ENCODE measurements at regions not wholly inside any gene's neighbourhood (a gene's known extent, or its start where the extent isn't known, plus 50 kb on each side); places are given as distances from the start of the nearest gene placed in this dataset.

DNA sequence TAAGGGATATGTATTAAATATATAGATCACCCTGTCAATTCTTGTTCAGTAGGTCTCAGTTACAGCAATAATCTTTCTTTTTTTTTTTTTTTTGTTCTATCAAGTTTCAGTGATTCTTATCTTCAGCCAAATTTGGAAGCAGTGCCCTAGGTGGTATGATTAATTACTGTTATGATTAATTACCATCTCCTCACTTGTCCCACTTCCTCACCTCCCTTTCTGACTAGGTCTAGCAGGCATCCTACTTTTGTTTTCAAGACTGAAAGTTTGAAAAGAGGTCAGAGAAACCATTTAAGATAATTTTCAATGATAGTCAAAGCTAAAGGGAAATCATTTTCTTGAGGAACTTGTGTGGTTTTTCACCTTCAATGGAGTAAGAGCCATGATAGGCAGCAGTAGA lies 144.0 kb upstream of the CNTN4 start:
- intact Hi-C loops (cut with micrococcal nuclease) = no loop called here
- no peaks in the 10 kb centered on the region for H3K4me1 Mint-ChIP-seq (ENCODE audit: low read depth)
- POLR2A ChIA-PET = no interaction called here

DNA sequence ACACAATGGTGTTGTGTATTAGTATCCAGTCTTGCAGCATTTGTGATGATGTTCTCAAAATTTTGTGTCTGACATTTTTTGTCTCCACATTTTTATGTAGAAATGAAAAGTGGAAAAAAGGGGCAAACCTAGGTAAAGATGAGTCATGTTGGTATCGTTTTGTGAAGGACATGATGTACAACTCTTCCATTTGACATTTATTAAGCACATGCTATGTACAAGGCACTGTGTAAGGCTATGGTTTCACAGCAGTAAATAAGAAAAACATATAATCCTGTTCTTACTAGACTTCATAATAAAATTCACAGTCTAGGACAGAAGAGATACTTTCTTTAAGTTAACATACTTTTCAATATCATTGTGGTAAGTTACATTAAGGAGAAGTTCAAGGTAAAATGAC lies 143.5 kb upstream of the CNTN4 start:
- H3K4me3 Mint-ChIP-seq = no peak overlapping the region

More for the DNA sequence above, 144.0 kb upstream of the CNTN4 start:
- no peak overlapping the region for H3K4me3 Mint-ChIP-seq
- no peaks in the 10 kb centered on the region for H3K27me3 Mint-ChIP-seq
- H3K27ac Mint-ChIP-seq = no peak overlapping the region
- H3K36me3 Mint-ChIP-seq = no peaks in the 10 kb centered on the region
- CTCF ChIA-PET = no interaction called here
- no peak for DNase-seq
- H3K9me3 Mint-ChIP-seq = peaks cover 10% of the 10 kb centered on the region

DNA sequence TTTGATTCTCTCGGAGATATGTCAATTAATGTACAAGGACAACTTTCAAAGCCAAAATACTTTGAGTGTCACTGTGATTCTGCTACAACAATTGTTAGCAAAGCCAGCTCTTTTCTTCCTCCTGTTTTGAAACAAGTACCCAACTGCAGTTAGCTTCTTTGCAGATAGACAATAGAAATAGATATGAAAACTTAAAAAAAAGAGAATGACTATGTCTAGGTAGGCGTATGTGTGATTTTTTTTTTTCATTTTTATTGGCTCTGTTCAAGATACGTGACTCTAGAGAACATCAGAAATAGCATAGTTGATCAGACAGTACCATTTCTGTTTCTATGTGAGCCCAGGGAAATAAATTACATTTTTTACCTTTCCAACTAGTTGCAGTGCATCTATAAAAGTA lies 142.9 kb upstream of the CNTN4 start:
- no peaks in the 10 kb centered on the region for H3K27me3 Mint-ChIP-seq
- no peaks in the 10 kb centered on the region for H3K4me1 Mint-ChIP-seq (ENCODE audit: low read depth)
- H3K4me3 Mint-ChIP-seq = no peak overlapping the region
- no peak overlapping the region for H3K27ac Mint-ChIP-seq
- peaks cover 10% of the 10 kb centered on the region for H3K9me3 Mint-ChIP-seq
- ChIA-PET POLR2A (no interaction called here), CTCF (no interaction called here)
- H3K36me3 Mint-ChIP-seq = no peaks in the 10 kb centered on the region
- intact Hi-C loops (cut with micrococcal nuclease) = no loop called here
- DNase-seq = no peak

More for the DNA sequence above, 143.5 kb upstream of the CNTN4 start:
- intact Hi-C loops (cut with micrococcal nuclease) = no loop called here
- DNase-seq = no peak
- CTCF ChIA-PET = no interaction called here
- Mint-ChIP-seq H3K36me3 (no peaks in the 10 kb centered on the region), H3K27ac (no peak overlapping the region), H3K27me3 (no peaks in the 10 kb centered on the region), H3K4me1 (ENCODE audit: low read depth) (no peaks in the 10 kb centered on the region), H3K9me3 (peaks cover 10% of the 10 kb centered on the region)
- POLR2A ChIA-PET = no interaction called here

DNA sequence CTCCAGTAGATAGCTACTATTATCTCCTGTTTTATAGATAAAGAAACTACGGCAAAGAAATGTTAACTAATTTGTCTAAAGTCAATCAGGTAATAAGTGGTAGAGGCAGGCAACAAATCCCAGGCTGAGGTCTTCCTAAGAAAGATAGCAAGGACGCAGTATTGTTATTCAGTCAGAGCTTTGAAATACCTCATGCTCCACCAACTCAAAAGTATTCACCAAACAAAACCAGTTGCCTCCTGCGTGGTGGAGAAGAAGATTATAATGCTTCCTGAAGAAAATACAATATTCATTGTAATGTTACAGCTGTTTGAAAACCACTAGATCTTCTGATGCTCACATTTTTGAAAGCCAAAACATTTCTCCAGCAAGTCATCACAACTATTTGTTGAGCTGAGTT lies 138.2 kb upstream of the CNTN4 start:
- Mint-ChIP-seq H3K4me1 (ENCODE audit: low read depth) (no peaks in the 10 kb centered on the region), H3K27me3 (no peaks in the 10 kb centered on the region), H3K4me3 (no peak overlapping the region), H3K36me3 (no peaks in the 10 kb centered on the region), H3K27ac (no peak overlapping the region), H3K9me3 (peaks cover 10% of the 10 kb centered on the region)
- intact Hi-C loops (cut with micrococcal nuclease) = no loop called here
- POLR2A ChIA-PET = no interaction called here
- CTCF ChIA-PET = no interaction called here
- no peak for DNase-seq

DNA sequence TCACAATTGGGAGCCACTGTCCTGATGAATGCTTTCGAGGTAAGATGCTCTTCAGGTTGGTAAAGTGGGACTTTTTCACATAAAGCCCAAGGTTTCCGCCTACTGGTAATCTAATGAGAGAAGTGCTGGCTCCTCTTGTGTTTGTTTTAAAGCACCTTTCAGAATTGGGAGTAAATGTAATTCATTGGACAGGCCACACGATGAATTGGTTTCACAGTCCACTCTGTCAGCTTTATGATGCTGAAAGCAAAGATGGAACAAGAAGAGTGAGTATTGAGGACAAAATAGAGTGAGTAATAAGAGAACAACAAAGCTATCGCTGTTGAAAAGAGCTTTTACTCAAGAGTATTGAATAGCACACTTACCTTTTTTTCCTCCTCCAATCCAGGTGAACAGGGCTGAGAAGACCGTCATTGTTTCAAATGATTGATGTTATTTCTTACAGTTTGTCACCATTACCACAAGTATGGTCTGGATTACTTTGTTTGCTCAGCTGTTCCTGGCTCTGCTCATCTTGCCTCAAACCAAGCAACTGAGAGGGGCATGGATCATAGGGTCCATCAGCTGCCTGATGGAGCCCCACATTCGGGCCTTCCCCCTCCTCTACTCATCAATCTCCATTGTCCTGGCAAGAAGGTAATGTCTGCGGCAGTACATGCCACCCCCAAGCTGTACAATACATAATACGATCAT lies 136.1 kb upstream of the CNTN4 start:
- H3K27me3 Mint-ChIP-seq = no peaks in the 10 kb centered on the region
- H3K36me3 Mint-ChIP-seq = no peaks in the 10 kb centered on the region
- ChIA-PET POLR2A (no interaction called here), CTCF (no interaction called here)
- no peak overlapping the region for H3K27ac Mint-ChIP-seq
- H3K4me3 Mint-ChIP-seq = no peak overlapping the region
- peaks cover 5% of the 10 kb centered on the region for H3K9me3 Mint-ChIP-seq
- H3K4me1 Mint-ChIP-seq (ENCODE audit: low read depth) = no peaks in the 10 kb centered on the region
- DNase-seq = no peak
- intact Hi-C loops (cut with micrococcal nuclease) = no loop called here

DNA sequence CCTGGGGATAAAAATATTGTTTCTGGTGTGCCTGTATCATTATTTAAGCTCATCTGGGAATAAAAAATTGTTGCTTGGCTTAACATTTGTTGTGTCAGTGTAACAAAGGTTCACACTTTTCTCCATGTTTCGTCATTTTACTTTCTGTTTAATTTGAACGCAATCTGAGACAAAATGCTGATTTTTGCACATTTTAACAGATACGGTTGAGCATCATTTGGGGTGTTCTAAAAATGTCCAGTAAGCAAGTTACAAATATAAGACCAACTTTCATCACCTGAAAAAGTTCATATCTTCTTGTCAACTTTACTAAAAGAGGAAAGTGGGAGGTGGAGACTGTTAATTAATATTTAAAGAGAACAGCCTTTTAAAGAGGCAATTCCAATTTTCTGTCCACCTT lies 134.8 kb upstream of the CNTN4 start:
- intact Hi-C loops (cut with micrococcal nuclease) = no loop called here
- peaks cover under 1% of the 10 kb centered on the region for H3K9me3 Mint-ChIP-seq
- ChIA-PET CTCF (no interaction called here), POLR2A (no interaction called here)
- DNase-seq = no peak
- no peaks in the 10 kb centered on the region for H3K4me1 Mint-ChIP-seq (ENCODE audit: low read depth)
- H3K4me3 Mint-ChIP-seq = no peak overlapping the region
- H3K27me3 Mint-ChIP-seq = no peaks in the 10 kb centered on the region
- H3K27ac Mint-ChIP-seq = no peak overlapping the region
- H3K36me3 Mint-ChIP-seq = no peaks in the 10 kb centered on the region

DNA sequence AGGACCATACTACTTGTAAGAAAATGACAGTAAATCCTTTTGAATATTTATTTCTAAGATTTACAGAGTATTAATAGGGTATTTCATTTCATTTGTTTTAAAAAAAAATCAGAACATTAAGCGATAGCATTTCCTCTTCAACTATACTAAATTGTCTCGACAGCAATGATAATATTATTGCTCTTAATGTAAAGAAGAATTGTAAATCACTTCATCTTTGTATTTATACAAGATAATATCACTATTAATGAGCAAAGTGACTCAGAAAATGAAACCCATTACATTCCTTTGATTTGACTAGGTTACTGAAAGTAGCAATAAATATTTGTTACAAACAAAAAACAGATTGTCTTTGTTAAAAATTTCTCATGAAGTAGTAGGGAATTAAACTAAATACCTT lies 131.1 kb upstream of the CNTN4 start:
- no peaks in the 10 kb centered on the region for H3K9me3 Mint-ChIP-seq
- H3K4me1 Mint-ChIP-seq (ENCODE audit: low read depth) = no peaks in the 10 kb centered on the region
- no peak overlapping the region for H3K4me3 Mint-ChIP-seq
- no peaks in the 10 kb centered on the region for H3K27me3 Mint-ChIP-seq
- ChIA-PET POLR2A (no interaction called here), CTCF (no interaction called here)
- intact Hi-C loops (cut with micrococcal nuclease) = no loop called here
- no peak for DNase-seq
- no peak overlapping the region for H3K27ac Mint-ChIP-seq
- no peaks in the 10 kb centered on the region for H3K36me3 Mint-ChIP-seq

DNA sequence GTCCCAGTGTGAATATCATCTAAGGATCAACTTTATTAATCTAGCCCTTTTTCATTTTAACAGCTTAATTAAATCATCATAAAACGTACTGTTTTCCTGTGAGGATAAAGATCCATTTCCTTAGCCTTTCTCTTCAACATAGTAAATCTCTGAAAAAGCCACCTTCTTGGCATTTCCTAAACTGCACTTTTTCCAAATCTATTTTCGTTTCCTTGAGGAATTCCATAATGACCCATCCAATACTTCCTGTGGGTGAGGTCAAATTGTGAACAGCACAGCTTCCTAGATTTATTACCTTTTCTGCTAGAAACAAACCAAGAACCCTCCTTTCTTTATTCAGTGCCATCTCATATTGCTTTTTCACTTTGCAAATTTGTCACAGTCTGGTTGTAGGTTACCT lies 129.4 kb upstream of the CNTN4 start:
- H3K36me3 Mint-ChIP-seq = no peaks in the 10 kb centered on the region
- intact Hi-C loops (cut with micrococcal nuclease) = no loop called here
- CTCF ChIA-PET = no interaction called here

DNA sequence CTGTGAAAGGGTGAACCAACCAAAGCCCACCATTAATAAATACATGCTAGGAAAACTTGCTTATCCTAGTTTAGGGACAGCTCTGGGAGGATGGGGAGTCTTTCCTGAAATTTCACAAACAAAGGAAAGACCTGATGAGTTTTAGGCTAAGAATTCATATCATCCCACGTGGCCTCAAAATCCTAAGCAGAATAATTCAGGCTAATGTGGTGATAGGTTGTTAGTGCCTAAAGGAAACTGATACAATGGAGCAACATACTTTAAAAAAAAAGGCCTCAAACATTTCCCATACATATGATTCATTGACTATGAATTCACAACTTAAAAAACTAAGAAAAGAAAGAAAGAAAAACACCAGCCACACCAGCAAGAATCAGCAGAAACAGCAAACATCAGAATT lies 126.9 kb upstream of the CNTN4 start:
- Mint-ChIP-seq H3K27me3 (no peaks in the 10 kb centered on the region), H3K27ac (no peak overlapping the region), H3K4me1 (ENCODE audit: low read depth) (no peaks in the 10 kb centered on the region), H3K36me3 (no peaks in the 10 kb centered on the region), H3K4me3 (no peak overlapping the region), H3K9me3 (peaks cover 3% of the 10 kb centered on the region)
- intact Hi-C loops (cut with micrococcal nuclease) = no loop called here
- POLR2A ChIA-PET = no interaction called here
- no peak for DNase-seq
- CTCF ChIA-PET = no interaction called here

More for the DNA sequence above, 129.4 kb upstream of the CNTN4 start:
- no peaks in the 10 kb centered on the region for H3K9me3 Mint-ChIP-seq
- H3K27ac Mint-ChIP-seq = no peak overlapping the region
- no peaks in the 10 kb centered on the region for H3K27me3 Mint-ChIP-seq
- H3K4me1 Mint-ChIP-seq (ENCODE audit: low read depth) = no peaks in the 10 kb centered on the region
- POLR2A ChIA-PET = no interaction called here
- H3K4me3 Mint-ChIP-seq = no peak overlapping the region
- no peak for DNase-seq

DNA sequence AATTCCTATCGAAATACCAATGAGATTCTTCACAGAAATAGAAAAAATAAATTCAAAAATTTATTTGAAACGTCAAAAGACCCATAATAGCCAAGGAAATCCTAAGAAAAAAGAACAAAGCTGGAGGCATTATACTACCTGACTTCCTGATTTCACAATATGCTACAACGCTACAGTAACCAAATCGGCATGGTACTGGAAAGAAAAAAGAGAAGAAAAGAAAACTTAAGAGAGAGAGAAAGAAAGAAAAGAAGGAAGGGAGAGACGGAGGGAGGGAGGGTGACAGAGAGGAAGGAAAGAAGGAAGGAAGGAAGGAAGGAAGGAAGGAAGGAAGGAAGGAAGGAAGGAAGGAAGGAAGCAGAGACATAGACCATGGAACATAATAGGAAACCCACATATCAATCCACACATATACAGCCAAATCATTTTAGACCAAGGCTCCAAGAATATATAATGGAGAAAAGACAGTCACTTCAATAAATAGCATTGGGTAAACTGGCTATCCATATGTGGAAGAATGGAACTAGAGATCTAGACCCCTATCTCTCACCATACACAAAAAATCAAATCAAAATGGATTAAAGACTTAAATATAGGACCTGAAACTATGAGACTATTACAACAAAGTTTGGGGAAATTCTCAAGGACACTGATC lies 118.6 kb upstream of the CNTN4 start:
- Mint-ChIP-seq H3K4me3 (no peak overlapping the region), H3K4me1 (ENCODE audit: low read depth) (no peaks in the 10 kb centered on the region), H3K9me3 (peaks cover 9% of the 10 kb centered on the region), H3K27me3 (no peaks in the 10 kb centered on the region), H3K27ac (no peak overlapping the region), H3K36me3 (no peaks in the 10 kb centered on the region)
- intact Hi-C loops (cut with micrococcal nuclease) = no loop called here
- DNase-seq = no peak
- POLR2A ChIA-PET = no interaction called here
- CTCF ChIA-PET = interaction anchor here (0.6 kb wide), 1 partner anchor 383 kb away, joined by 3 read pairs; no protein-coding TSS in a partner anchor

DNA sequence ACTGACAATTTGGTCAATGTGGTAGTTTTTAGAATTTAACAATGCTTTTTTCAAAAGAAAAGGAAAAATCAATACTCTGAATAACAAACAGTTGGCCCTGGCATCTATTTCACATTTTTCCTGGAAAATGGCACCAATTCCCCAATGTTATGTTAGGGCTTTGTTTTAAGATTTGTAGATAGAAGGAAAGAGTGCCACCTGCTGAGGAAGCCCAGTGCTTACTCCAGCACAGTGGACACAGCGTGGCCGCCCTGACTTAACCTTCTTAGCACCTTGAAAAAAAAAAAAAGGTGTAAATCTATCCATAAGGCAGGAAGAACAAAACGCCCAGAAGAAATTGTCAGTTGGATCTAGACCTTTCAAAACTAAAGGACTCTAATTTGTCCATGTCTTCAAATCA lies 110.7 kb upstream of the CNTN4 start:
- no peaks in the 10 kb centered on the region for H3K36me3 Mint-ChIP-seq
- peaks cover 3% of the 10 kb centered on the region for H3K9me3 Mint-ChIP-seq
- H3K4me1 Mint-ChIP-seq (ENCODE audit: low read depth) = no peaks in the 10 kb centered on the region
- POLR2A ChIA-PET = no interaction called here
- no peak overlapping the region for H3K27ac Mint-ChIP-seq
- CTCF ChIA-PET = no interaction called here
- intact Hi-C loops (cut with micrococcal nuclease) = no loop called here
- H3K4me3 Mint-ChIP-seq = no peak overlapping the region
- DNase-seq = no peak
- no peaks in the 10 kb centered on the region for H3K27me3 Mint-ChIP-seq

DNA sequence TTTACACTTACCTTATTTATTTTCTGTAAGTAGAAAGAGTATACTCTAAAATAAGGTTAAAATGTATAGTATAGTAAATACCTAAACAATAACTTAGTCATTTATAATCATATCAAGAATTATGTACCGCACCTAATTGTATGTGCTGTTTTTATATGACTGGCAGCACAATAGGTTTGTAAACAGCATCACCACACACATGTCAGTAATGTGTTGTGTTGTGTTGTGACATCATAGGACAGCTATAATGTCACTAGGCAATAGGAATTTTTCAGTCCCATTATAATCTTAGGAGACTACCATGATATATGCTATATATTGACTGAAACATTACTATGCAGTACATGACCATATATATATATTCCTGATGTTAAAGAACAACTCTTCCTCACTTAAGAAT lies 99.9 kb upstream of the CNTN4 start:
- no peak for DNase-seq
- H3K36me3 Mint-ChIP-seq = no peaks in the 10 kb centered on the region
- H3K4me1 Mint-ChIP-seq (ENCODE audit: low read depth) = no peaks in the 10 kb centered on the region
- H3K9me3 Mint-ChIP-seq = no peaks in the 10 kb centered on the region
- no peak overlapping the region for H3K27ac Mint-ChIP-seq
- no peak overlapping the region for H3K4me3 Mint-ChIP-seq
- H3K27me3 Mint-ChIP-seq = no peaks in the 10 kb centered on the region
- ChIA-PET CTCF (interaction anchor here (0.6 kb wide), 1 partner anchor 545 kb away, joined by 3 read pairs; no protein-coding TSS in a partner anchor), POLR2A (no interaction called here)
- intact Hi-C loops (cut with micrococcal nuclease) = no loop called here

DNA sequence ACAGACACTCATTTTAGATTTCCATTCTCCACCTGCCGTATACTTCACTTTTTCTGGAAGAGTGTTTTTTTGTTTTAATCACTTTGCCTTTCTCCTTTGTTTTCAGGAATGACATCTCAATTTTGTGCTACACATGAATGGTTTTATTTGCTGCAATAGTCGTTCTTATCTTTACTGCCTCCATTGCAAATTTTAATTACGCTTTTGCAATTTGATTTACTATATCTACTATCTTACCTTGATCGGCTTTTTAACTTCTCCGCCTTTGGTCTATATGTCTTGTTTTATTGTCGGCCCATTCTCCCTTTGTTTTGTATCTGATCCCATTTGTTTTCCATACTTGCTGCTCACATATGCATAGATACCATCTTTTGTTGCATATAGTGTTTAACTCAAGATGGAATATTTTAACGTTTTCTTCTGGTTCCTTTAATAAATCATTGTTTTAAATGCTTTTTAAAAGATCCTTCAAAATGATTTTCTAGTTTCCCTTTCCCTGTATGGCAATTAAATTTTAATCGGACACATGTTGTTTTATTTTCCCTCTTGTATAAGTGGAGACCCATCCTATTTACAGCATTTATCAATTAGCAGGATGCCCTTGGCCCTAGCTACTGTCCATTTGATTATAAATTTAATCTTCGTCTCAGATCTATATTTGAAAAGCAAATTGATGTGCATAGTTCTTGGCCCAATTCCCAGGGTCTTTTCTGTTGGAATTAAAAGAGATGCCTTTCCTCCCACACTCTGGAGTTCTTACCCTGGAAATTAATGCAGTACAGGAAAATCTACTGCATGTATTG lies 97.2 kb upstream of the CNTN4 start:
- no peak overlapping the region for H3K4me3 Mint-ChIP-seq
- H3K36me3 Mint-ChIP-seq = no peaks in the 10 kb centered on the region
- DNase-seq = no peak
- no peaks in the 10 kb centered on the region for H3K9me3 Mint-ChIP-seq
- intact Hi-C loops (cut with micrococcal nuclease) = no loop called here
- H3K27ac Mint-ChIP-seq = no peak overlapping the region
- H3K4me1 Mint-ChIP-seq (ENCODE audit: low read depth) = no peaks in the 10 kb centered on the region
- POLR2A ChIA-PET = no interaction called here
- CTCF ChIA-PET = no interaction called here
- no peaks in the 10 kb centered on the region for H3K27me3 Mint-ChIP-seq

All from activated CD4-positive, alpha-beta memory T cell treated with anti-CD3 and anti-CD28 coated beads for 36 hours (primary cell).